K562 (cell line): ENCODE measurements at regions not wholly inside any gene's neighbourhood (a gene's known extent, or its start where the extent isn't known, plus 50 kb on each side); places are given as distances from the start of the nearest gene placed in this dataset.

Experiments
- ATAC-seq: fragments of 200-7000 bp; cut with Tn5 transposase; 3 replicates; pipeline ENCODE4 v1.9.1; 2020; ENCODE audit warnings: moderate library complexity
- BruUV-seq: library from RNA; stranded (reverse); fragments of 400-500 nt; replicated peaks from 2 replicates; lab custom pipeline; 2021; lab: Mats Ljungman, UMichigan
- CTCF ChIA-PET: fragments of 300-600 bp; formaldehyde crosslinking; extraction: SDS; loops from one replicate; lab custom pipeline; 2021; ENCODE audit warnings: low intra/inter-chr PET ratio; lab: Yijun Ruan, JAX
- POLR2A ChIA-PET: fragments of 300-600, 350-650 bp; sonication (Branson Sonifier 250); formaldehyde crosslinking; extraction: SDS; loops from one replicate; lab custom pipeline; 2021; ENCODE audit warnings: antibody characterized with exemption, inconsistent platforms; lab: Yijun Ruan, JAX
- DNase-seq, 4 experiments: peaks; one replicate each; pipeline versions ENCODE4 v3.0.0 to v3.0.0-alpha.2; 2011 to 2018; ENCODE audit warnings: low spot score in 3 of 4, mixed read lengths in 3 of 4; ENCODE audit errors: extremely low read depth in 1 of 4
- FAIRE-seq: peaks from 2 replicates; lab custom pipeline; 2011; peaks lifted over from hg19 to GRCh38; lab: Jason Lieb, UNC
- H2AFZ ChIP-seq: 2 replicates; pipeline ENCODE4 v1.6.0; 2011; ENCODE audit warnings: low read depth, low read length, control low read depth, inconsistent platforms
- H3K27ac ChIP-seq: fragments of 200-600 bp; 3 replicates; pipeline ENCODE4 v1.8.0; 2011; ENCODE audit warnings: low read depth, mild to moderate bottlenecking, control low read depth, inconsistent platforms, low read length, moderate library complexity, mixed read lengths; ENCODE audit errors: extremely low read depth
- H3K27me3 ChIP-seq, 2 experiments: fragments of 300-600 bp in 1 of 2; 2 replicates in 1 of 2; 3 replicates in 1 of 2; pipeline versions ENCODE4 v1.6.0 to v1.8.0; 2011; ENCODE audit warnings: inconsistent platforms in 2 of 2, low read length in 2 of 2, mild to moderate bottlenecking in 1 of 2, mixed read lengths in 1 of 2, moderate library complexity in 1 of 2; ENCODE audit not compliant: control insufficient read depth in 2 of 2, insufficient read depth in 2 of 2
- H3K36me3 ChIP-seq: fragments of 300-600 bp; 3 replicates; pipeline ENCODE4 v1.8.0; 2011; ENCODE audit warnings: mild to moderate bottlenecking, low read length, inconsistent platforms; ENCODE audit not compliant: control insufficient read depth, insufficient read depth
- H3K4me1 ChIP-seq, 2 experiments: fragments of 200-600 bp in 1 of 2; replicated peaks in 1 of 2; 2 replicates in 1 of 2; 3 replicates in 1 of 2; pipeline versions ENCODE4 v1.5.1 to v1.8.0; 2011; ENCODE audit warnings: inconsistent platforms in 2 of 2, low read length in 2 of 2, mild to moderate bottlenecking in 1 of 2, mixed read lengths in 1 of 2, moderate library complexity in 1 of 2; ENCODE audit not compliant: control insufficient read depth in 2 of 2, insufficient read depth in 2 of 2
- H3K4me2 ChIP-seq: 2 replicates; pipeline ENCODE4 v1.6.1; 2011; ENCODE audit warnings: low read length, control low read depth, inconsistent platforms, mixed read lengths; ENCODE audit not compliant: insufficient read depth
- H3K4me3 ChIP-seq: fragments of 200-600 bp; sonication (generic), shearing (Covaris generic); 2 replicates; pipeline ENCODE4 v1.5.1; 2016; ENCODE audit warnings: control low read depth, inconsistent platforms
- H3K79me2 ChIP-seq: fragments of 200-600 bp; 3 replicates; pipeline ENCODE4 v1.8.0; 2011; ENCODE audit warnings: low read length, inconsistent platforms; ENCODE audit not compliant: control insufficient read depth, insufficient read depth
- H3K9ac ChIP-seq, 2 experiments: 2 replicates each; pipeline versions ENCODE4 v1.6.0 to v1.6.1; 2011; ENCODE audit warnings: low read depth in 2 of 2, low read length in 2 of 2, control low read depth in 1 of 2, inconsistent platforms in 1 of 2, mild to moderate bottlenecking in 1 of 2, mixed read lengths in 1 of 2; ENCODE audit not compliant: insufficient read depth in 1 of 2
- H3K9me1 ChIP-seq: one replicate; pipeline ENCODE4 v1.6.0; 2011; ENCODE audit warnings: inconsistent platforms, mild to moderate bottlenecking, low read length, moderate library complexity; ENCODE audit not compliant: control insufficient read depth, insufficient read depth
- H3K9me3 ChIP-seq: replicated peaks from 2 replicates; pipeline ENCODE4 v1.5.1; 2011; ENCODE audit warnings: low read depth, low read length, inconsistent platforms; ENCODE audit not compliant: control insufficient read depth, insufficient read depth
- H4K20me1 ChIP-seq: replicated peaks from 2 replicates; pipeline ENCODE4 v1.6.1; 2011; ENCODE audit warnings: low read length, inconsistent platforms, mixed read lengths; ENCODE audit not compliant: control insufficient read depth, insufficient read depth
- BMI1 ChIP-seq: fragments of 150-350 bp; IDR thresholded peaks from 2 replicates; pipeline ENCODE4 v1.6.1; 2014; ENCODE audit warnings: low read length
- FOXM1 ChIP-seq, 2 experiments: fragments of 450-650 bp in 1 of 2; sonication (generic) in 1 of 2; formaldehyde crosslinking in 1 of 2; IDR thresholded peaks; 2 replicates each; pipeline versions ENCODE4 v1.6.1 to v1.9.0; 2017 to 2022; ENCODE audit warnings: low read depth in 2 of 2, mild to moderate bottlenecking in 2 of 2, missing genetic modification reagents in 1 of 2, moderate library complexity in 1 of 2
- HDAC1 ChIP-seq, 2 experiments: fragments of 450-650 bp; IDR thresholded peaks; 2 replicates each; pipeline ENCODE4 v1.6.1; 2016 to 2017; ENCODE audit warnings: inconsistent platforms in 1 of 2, mild to moderate bottlenecking in 1 of 2, moderate library complexity in 1 of 2
- HDAC6 ChIP-seq: IDR thresholded peaks from 2 replicates; pipeline ENCODE4 v1.6.1; 2012; ENCODE audit warnings: low read depth, mild to moderate bottlenecking, control low read depth, inconsistent platforms, low read length, moderate library complexity
- HSF4 ChIP-seq: fragments of 250-450 bp; sonication (Bioruptor Pico); IDR thresholded peaks from 2 replicates; pipeline ENCODE4 v2.1.2; 2022; ENCODE audit warnings: mild to moderate bottlenecking, moderate library complexity, borderline replicate concordance
- MTA2 ChIP-seq: fragments of 450-650 bp; IDR thresholded peaks from 2 replicates; pipeline ENCODE4 v1.6.1; 2016; ENCODE audit warnings: low read depth
- RBM14 ChIP-seq: fragments of 200-400 bp; formaldehyde crosslinking; IDR thresholded peaks from 2 replicates; pipeline ENCODE4 v1.6.1; 2018; ENCODE audit warnings: low read depth, mild to moderate bottlenecking, low read length, moderate library complexity, borderline replicate concordance; ENCODE audit not compliant: insufficient read depth
- YBX1 ChIP-seq: fragments of 450-650 bp; IDR thresholded peaks from 2 replicates; pipeline ENCODE4 v1.7.1; 2016; ENCODE audit warnings: mild to moderate bottlenecking
- ZNF146 ChIP-seq: IDR thresholded peaks from one replicate; pipeline ENCODE4 v1.6.1; 2018; ENCODE audit warnings: missing compliant biosample characterization; ENCODE audit not compliant: unreplicated experiment
- WGBS: fragments of 100-300 bp; shearing (Covaris generic); methylation state at CpG from one replicate; pipeline ENCODE4 v1.1.6; 2016; ENCODE audit warnings: low coverage, mixed read lengths; ENCODE audit not compliant: insufficient coverage; ENCODE audit errors: missing lambda C conversion rate; 5-methylcytosine and 5-hydroxymethylcytosine counted together
- in situ Hi-C: fragments of 300-500 bp; cut with MboI; formaldehyde crosslinking; loops from 4 replicates; pipeline ENCODE4 v1.15.0; 2018; ENCODE audit warnings: inconsistent platforms, mixed read lengths
- intact Hi-C: fragments of 100-400 bp; cut with micrococcal nuclease; formaldehyde crosslinking; loops from 2 replicates; pipeline ENCODE4 v1.14.2; 2022
- TF ChIP-seq, protein P1 (sequence below), 2 experiments: fragments of 450-650 bp in 1 of 2; sonication (generic) in 1 of 2; formaldehyde crosslinking in 1 of 2; IDR thresholded peaks in 1 of 2; conservative IDR thresholded peaks in 1 of 2; 2 replicates each; pipeline versions ENCODE4 v1.6.1 to v1.8.1; 2016 to 2023; ENCODE audit warnings: mild to moderate bottlenecking in 2 of 2, moderate library complexity in 2 of 2, inconsistent platforms in 1 of 2, missing genetic modification reagents in 1 of 2
- TF ChIP-seq, protein P2 (sequence below): IDR thresholded peaks from 2 replicates; pipeline ENCODE4 v1.6.1; 2011; ENCODE audit warnings: borderline replicate concordance, low read depth, mild to moderate bottlenecking, moderate library complexity, low read length; ENCODE audit not compliant: insufficient read depth, poor library complexity, severe bottlenecking

DNA sequence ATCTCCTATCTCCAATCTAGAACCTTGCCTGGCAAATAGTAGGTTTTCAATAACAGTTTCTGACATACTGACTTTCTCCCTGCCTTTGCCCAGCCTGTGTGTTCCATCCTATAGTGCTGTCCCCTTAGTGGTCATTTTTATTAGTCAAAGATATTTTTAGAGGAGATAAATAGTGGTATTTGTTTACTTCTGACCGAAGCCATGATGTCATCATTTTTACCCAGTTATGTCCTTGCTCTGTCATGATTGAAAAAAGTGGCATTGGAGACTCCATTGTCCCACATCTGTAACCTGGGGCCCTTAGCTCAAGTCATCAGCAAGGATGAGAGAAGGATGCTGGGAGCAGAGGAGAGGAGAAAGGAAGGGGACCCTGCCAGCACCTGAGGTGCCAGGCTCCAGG lies 80.6 kb upstream of the ATP2B2 start:
- ChIA-PET CTCF (no interaction called here), POLR2A (interaction anchor here (0.7 to 1.1 kb wide), 3 partner anchors 9 to 284 kb away, joined by 3 to 4 read pairs (median 3); no protein-coding TSS in a partner anchor)
- Histone ChIP-seq H3K79me2 (no peaks in the 10 kb centered on the region), H3K27ac (no peak overlapping the region), H3K9me3 (no peaks in the 10 kb centered on the region), H3K36me3 (no peaks in the 10 kb centered on the region), H3K9ac (no peak overlapping the region), H3K4me2 (no peak overlapping the region), H3K27me3 (peaks cover 0 to 12% of the 10 kb centered on the region in 2 experiments; a peak in 3 of 5 replicates), H3K4me1 (no peaks in the 10 kb centered on the region), H3K9me1 (no peaks in the 10 kb centered on the region), H3K4me3 (no peak overlapping the region), H4K20me1 (no peaks in the 10 kb centered on the region; the same call in 1 of the 2 replicates), H2AFZ (no peak overlapping the region)
- TF ChIP-seq BMI1: no peak
- TF ChIP-seq, protein P1, sequence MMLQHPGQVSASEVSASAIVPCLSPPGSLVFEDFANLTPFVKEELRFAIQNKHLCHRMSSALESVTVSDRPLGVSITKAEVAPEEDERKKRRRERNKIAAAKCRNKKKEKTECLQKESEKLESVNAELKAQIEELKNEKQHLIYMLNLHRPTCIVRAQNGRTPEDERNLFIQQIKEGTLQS (IDR thresholded peaks at IDR 0.05): peak; percentile 31; the same call in 1 of the 2 replicates
- TF ChIP-seq, protein P1 (CRISPR knock-in tag; conservative IDR thresholded peaks at IDR 0.05): no peak
- no peak for FAIRE-seq
- BruUV-seq: no TSS peak
- intact Hi-C loops (no loop called here), in situ Hi-C loops (no loop called here)
- DNase-seq: no peak
- no peak for ATAC-seq
- 0% methylated on average over 1 of the region's 1 CpG for WGBS

DNA sequence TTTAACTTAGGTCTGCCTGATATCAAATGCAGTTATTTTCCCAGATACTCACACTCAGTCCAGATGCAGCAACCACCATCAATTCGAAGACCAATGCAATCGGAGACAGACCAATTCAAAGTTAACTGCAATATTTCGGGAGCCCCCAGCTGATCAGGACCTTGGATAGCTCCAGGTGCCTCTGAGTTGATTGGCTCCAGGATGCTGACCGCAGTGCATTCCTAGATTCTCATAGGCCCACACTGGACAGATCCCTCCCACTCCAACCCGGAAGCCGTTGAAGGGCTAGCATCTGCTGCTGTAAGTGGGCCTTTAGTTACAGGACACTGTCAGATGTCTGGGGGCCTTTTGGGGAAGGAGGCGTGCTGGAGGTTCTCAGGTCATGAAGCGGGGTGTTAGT lies 89.5 kb upstream of the ATP2B2 start:
- ATAC-seq (peak; percentile 100), DNase-seq (peak; percentile 82 to 99 (median 98)), FAIRE-seq (peak; percentile 96)
- no peaks in the 10 kb centered on the region for H3K36me3 ChIP-seq
- H3K4me1 ChIP-seq: no peaks in the 10 kb centered on the region
- no peaks in the 10 kb centered on the region for H4K20me1 ChIP-seq
- intact Hi-C loops: no loop called here
- H3K27me3 ChIP-seq: peaks cover 0 to 7% of the 10 kb centered on the region in 2 experiments; a peak in 2 of 5 replicates
- H3K9me1 ChIP-seq: no peaks in the 10 kb centered on the region
- no peak overlapping the region for H3K4me2 ChIP-seq
- H3K79me2 ChIP-seq: no peaks in the 10 kb centered on the region
- H2AFZ ChIP-seq: no peak overlapping the region
- no peak overlapping the region for H3K9ac ChIP-seq
- CTCF ChIA-PET: no interaction called here
- no peak overlapping the region for H3K4me3 ChIP-seq
- 10% methylated on average over 8 of the region's 8 CpGs for WGBS
- BruUV-seq: no TSS peak
- no peaks in the 10 kb centered on the region for H3K9me3 ChIP-seq
- POLR2A ChIA-PET: interaction anchor here (0.6 to 1.0 kb wide), 2 partner anchors 9 to 626 kb away, joined by 3 to 4 read pairs; no protein-coding TSS in a partner anchor
- H3K27ac ChIP-seq: no peak overlapping the region
- in situ Hi-C loops: no loop called here
- TF ChIP-seq HSF4: no peak
- TF ChIP-seq HDAC1 (IDR thresholded peaks at IDR 0.05): no peak
- TF ChIP-seq, protein P2, sequence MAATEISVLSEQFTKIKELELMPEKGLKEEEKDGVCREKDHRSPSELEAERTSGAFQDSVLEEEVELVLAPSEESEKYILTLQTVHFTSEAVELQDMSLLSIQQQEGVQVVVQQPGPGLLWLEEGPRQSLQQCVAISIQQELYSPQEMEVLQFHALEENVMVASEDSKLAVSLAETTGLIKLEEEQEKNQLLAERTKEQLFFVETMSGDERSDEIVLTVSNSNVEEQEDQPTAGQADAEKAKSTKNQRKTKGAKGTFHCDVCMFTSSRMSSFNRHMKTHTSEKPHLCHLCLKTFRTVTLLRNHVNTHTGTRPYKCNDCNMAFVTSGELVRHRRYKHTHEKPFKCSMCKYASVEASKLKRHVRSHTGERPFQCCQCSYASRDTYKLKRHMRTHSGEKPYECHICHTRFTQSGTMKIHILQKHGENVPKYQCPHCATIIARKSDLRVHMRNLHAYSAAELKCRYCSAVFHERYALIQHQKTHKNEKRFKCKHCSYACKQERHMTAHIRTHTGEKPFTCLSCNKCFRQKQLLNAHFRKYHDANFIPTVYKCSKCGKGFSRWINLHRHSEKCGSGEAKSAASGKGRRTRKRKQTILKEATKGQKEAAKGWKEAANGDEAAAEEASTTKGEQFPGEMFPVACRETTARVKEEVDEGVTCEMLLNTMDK: no peak
- TF ChIP-seq FOXM1 (IDR thresholded peaks at IDR 0.05; ENCODE audit: low read depth): no peak
- TF ChIP-seq FOXM1 (CRISPR knock-in tag; IDR thresholded peaks at IDR 0.05; ENCODE audit: low read depth): no peak
- TF ChIP-seq RBM14: no peak
- no peak for TF ChIP-seq HDAC6
- no peak for TF ChIP-seq ZNF146 (CRISPR knock-in tag)
- TF ChIP-seq MTA2: no peak
- TF ChIP-seq YBX1: no peak
